ENCODE measurements at regions not wholly inside any gene's neighbourhood (a gene's known extent, or its start where the extent isn't known, plus 50 kb on each side); places are given as distances from the start of the nearest gene placed in this dataset.

DNA sequence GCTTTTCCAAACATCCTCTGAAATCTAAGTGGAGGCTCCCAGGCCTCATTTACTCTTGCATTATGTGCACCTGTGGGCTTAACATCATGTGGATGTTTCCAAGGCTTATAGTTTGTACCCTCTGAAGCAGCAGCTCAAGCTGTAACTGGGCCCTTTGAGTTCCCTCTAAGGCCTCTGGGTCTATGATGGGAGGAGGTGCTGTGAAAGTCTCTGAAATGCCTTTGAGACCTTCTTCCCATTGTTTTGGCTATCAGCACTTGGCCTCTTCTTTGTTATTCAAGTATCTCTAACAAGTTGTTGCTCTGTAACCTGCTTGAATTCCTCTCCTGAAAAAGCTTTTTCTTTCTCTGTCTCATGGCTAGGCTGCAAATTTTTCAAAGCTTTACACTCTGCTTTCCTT is 58.1 kb upstream of the MYT1L start:
- no peak for DNase-seq

Data from NCI-H774 (cell line).